Hepatocyte (in vitro differentiated cells): ENCODE measurements at regions not wholly inside any gene's neighbourhood (a gene's known extent, or its start where the extent isn't known, plus 50 kb on each side); places are given as distances from the start of the nearest gene placed in this dataset.

ENCODE experiments used
- DNase-seq: peaks from one replicate; pipeline ENCODE4 v3.0.0-alpha.2; 2016; ENCODE audit warnings: low spot score
- H2AFZ ChIP-seq: fragments of 200-600 bp; sonication (generic); 2 replicates; pipeline ENCODE4 v1.6.0; 2016; ENCODE audit warnings: antibody characterized with exemption, mild to moderate bottlenecking
- H3K27ac ChIP-seq: fragments of 200-600 bp; sonication (generic); 2 replicates; pipeline ENCODE4 v1.5.1; 2016; ENCODE audit warnings: mild to moderate bottlenecking
- H3K27me3 ChIP-seq: fragments of 200-600 bp; sonication (generic); 2 replicates; pipeline ENCODE4 v1.6.1; 2016
- H3K36me3 ChIP-seq: fragments of 200-600 bp; sonication (generic); replicated peaks from 2 replicates; pipeline ENCODE4 v1.5.1; 2016; ENCODE audit warnings: low read depth; ENCODE audit not compliant: insufficient read depth
- H3K4me1 ChIP-seq: fragments of 200-600 bp; sonication (generic); 2 replicates; pipeline ENCODE4 v1.5.1; 2016; ENCODE audit warnings: mild to moderate bottlenecking, moderate library complexity; ENCODE audit not compliant: insufficient read depth
- H3K4me2 ChIP-seq: fragments of 200-600 bp; sonication (generic); 2 replicates; pipeline ENCODE4 v1.6.0; 2016
- H3K4me3 ChIP-seq: fragments of 200-600 bp; sonication (generic); 2 replicates; pipeline ENCODE4 v1.5.1; 2016; ENCODE audit warnings: mild to moderate bottlenecking
- H3K79me2 ChIP-seq: fragments of 200-600 bp; sonication (generic); 2 replicates; pipeline ENCODE4 v1.6.0; 2017; ENCODE audit warnings: mild to moderate bottlenecking
- H3K9me2 ChIP-seq: fragments of 200-600 bp; sonication (generic); replicated peaks from 2 replicates; pipeline ENCODE4 v1.6.0; 2017; ENCODE audit warnings: mild to moderate bottlenecking; ENCODE audit not compliant: insufficient read depth
- H3K9me3 ChIP-seq: fragments of 200-600 bp; sonication (generic); 2 replicates; pipeline ENCODE4 v1.5.1; 2016; ENCODE audit warnings: low read depth, mild to moderate bottlenecking
- H4K20me1 ChIP-seq: fragments of 200-600 bp; sonication (generic); 2 replicates; pipeline ENCODE4 v1.6.0; 2016; ENCODE audit warnings: mild to moderate bottlenecking; ENCODE audit not compliant: insufficient read depth, poor library complexity, severe bottlenecking
- CTCF ChIP-seq: fragments of 200-600 bp; sonication (generic); IDR thresholded peaks from 2 replicates; pipeline ENCODE4 v1.5.1; 2016; ENCODE audit warnings: antibody characterized with exemption, mild to moderate bottlenecking; ENCODE audit not compliant: poor library complexity
- EZH2 ChIP-seq: fragments of 200-600 bp; sonication (generic); IDR thresholded peaks from 2 replicates; pipeline ENCODE4 v1.6.1; 2016; ENCODE audit warnings: antibody characterized with exemption, mild to moderate bottlenecking, borderline replicate concordance
- EZH2phosphoT487 ChIP-seq: fragments of 200-600 bp; sonication (generic); IDR thresholded peaks from one replicate; pipeline ENCODE4 v1.6.1; 2018; ENCODE audit warnings: antibody characterized with exemption, mild to moderate bottlenecking, low read depth, moderate library complexity; ENCODE audit not compliant: unreplicated experiment, severe bottlenecking
- WGBS: methylation state at CpG from one replicate; pipeline ENCODE4 v1.1.6; 2016; ENCODE audit warnings: low lambda C conversion rate; ENCODE audit errors: missing lambda C conversion rate; 5-methylcytosine and 5-hydroxymethylcytosine counted together

- DNase-seq, result peak; percentile 26
- H3K27ac ChIP-seq, result peak overlapping the region; percentile 41
- H3K9me3 ChIP-seq, result no peaks in the 10 kb centered on the region
- no peak overlapping the region for H2AFZ ChIP-seq
- no peaks in the 10 kb centered on the region for H3K79me2 ChIP-seq
- 70% methylated on average over 1 of the region's 1 CpG for WGBS
- no peaks in the 10 kb centered on the region for H3K36me3 ChIP-seq
- H4K20me1 ChIP-seq, result no peaks in the 10 kb centered on the region
- no peak for TF ChIP-seq EZH2
- no peak for TF ChIP-seq EZH2phosphoT487
- no peak for TF ChIP-seq CTCF
- H3K27me3 ChIP-seq, result no peaks in the 10 kb centered on the region
- no peak overlapping the region for H3K4me3 ChIP-seq
- peak overlapping the region; percentile 34 for H3K4me2 ChIP-seq
- H3K4me1 ChIP-seq, result peaks cover 41% of the 10 kb centered on the region
- H3K9me2 ChIP-seq, result no peaks in the 10 kb centered on the region
Measured at GRCh38 chr2:18830962-18831361, 241.6 kb upstream of the NT5C1B start.

- no peak overlapping the region for H3K4me2 ChIP-seq
- no peak overlapping the region for H2AFZ ChIP-seq
- WGBS, result 30% methylated on average over 1 of the region's 1 CpG
Measured at GRCh38 chr2:18829976-18830375, 240.6 kb upstream of the NT5C1B start.

GRCh38 chr2:18829251-18829902, 240.0 kb upstream of the NT5C1B start:
- no peak for DNase-seq
- Histone ChIP-seq H3K4me1 (peaks cover 52% of the 10 kb centered on the region), H3K36me3 (no peaks in the 10 kb centered on the region), H3K4me3 (no peak overlapping the region), H3K27me3 (no peaks in the 10 kb centered on the region), H4K20me1 (no peaks in the 10 kb centered on the region), H3K9me3 (no peaks in the 10 kb centered on the region), H3K27ac (peak overlapping the region; percentile 66), H3K79me2 (no peaks in the 10 kb centered on the region), H3K9me2 (no peaks in the 10 kb centered on the region), H2AFZ (no peak overlapping the region), H3K4me2 (peak overlapping the region; percentile 46)
- 14% methylated on average over 4 of the region's 4 CpGs for WGBS
- TF ChIP-seq EZH2 (no peak), CTCF (no peak), EZH2phosphoT487 (no peak)

More at GRCh38 chr2:18829976-18830375, 240.6 kb upstream of the NT5C1B start:
- Histone ChIP-seq H3K79me2 (no peaks in the 10 kb centered on the region), H3K36me3 (no peaks in the 10 kb centered on the region), H3K9me2 (no peaks in the 10 kb centered on the region), H3K4me3 (no peak overlapping the region), H3K9me3 (no peaks in the 10 kb centered on the region), H4K20me1 (no peaks in the 10 kb centered on the region), H3K27ac (peak overlapping the region; percentile 12), H3K27me3 (no peaks in the 10 kb centered on the region), H3K4me1 (peaks cover 47% of the 10 kb centered on the region)
- TF ChIP-seq EZH2 (no peak), EZH2phosphoT487 (no peak), CTCF (no peak)
- no peak for DNase-seq
